ENCODE measurements at regions not wholly inside any gene's neighbourhood (a gene's known extent, or its start where the extent isn't known, plus 50 kb on each side); places are given as distances from the start of the nearest gene placed in this dataset.

- DNase-seq (ENCODE audit: extremely low spot score, unreplicated experiment): no peak
- peaks cover 15% of the 10 kb centered on the region for H3K27me3 Mint-ChIP-seq (ENCODE audit: unreplicated experiment)
- no peaks in the 10 kb centered on the region for H3K4me1 Mint-ChIP-seq (ENCODE audit: unreplicated experiment)
- H3K4me3 Mint-ChIP-seq (ENCODE audit: unreplicated experiment): no peak overlapping the region
- H3K27ac Mint-ChIP-seq (ENCODE audit: unreplicated experiment): no peak overlapping the region
- H3K36me3 Mint-ChIP-seq (ENCODE audit: unreplicated experiment): no peaks in the 10 kb centered on the region
- TF ChIP-seq CTCF (IDR thresholded peaks at IDR 0.05): no peak
- H3K9me3 Mint-ChIP-seq (ENCODE audit: unreplicated experiment): no peaks in the 10 kb centered on the region
Measured at GRCh38 chr2:198775737-198776136, 682.0 kb downstream of the SATB2 start.

DNA sequence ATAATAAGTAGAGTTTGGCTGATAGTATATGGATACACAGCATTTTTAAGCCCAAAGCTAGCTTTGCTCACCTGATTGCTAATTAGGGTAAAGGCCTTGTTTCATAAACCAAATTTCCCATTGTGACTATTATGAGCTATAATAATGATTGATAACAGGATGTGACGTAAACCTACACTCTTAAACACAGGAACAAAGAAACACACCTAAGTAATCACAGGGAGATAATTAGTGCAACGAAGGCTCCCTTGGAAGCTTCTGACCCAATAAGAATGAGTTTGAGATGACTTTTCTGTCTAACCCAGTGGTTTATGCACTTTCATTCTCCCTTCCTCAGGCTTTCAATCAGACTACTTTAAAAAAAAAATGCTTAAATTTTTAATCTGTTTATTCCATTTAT, 683.2 kb downstream of the SATB2 start:
- H3K9me3 Mint-ChIP-seq (ENCODE audit: unreplicated experiment): no peaks in the 10 kb centered on the region
- peaks cover 16% of the 10 kb centered on the region for H3K27me3 Mint-ChIP-seq (ENCODE audit: unreplicated experiment)
- H3K4me1 Mint-ChIP-seq (ENCODE audit: unreplicated experiment): no peaks in the 10 kb centered on the region
- DNase-seq (ENCODE audit: extremely low spot score, unreplicated experiment): no peak
- H3K36me3 Mint-ChIP-seq (ENCODE audit: unreplicated experiment): no peaks in the 10 kb centered on the region
- H3K27ac Mint-ChIP-seq (ENCODE audit: unreplicated experiment): no peak overlapping the region
- no peak for TF ChIP-seq CTCF (IDR thresholded peaks at IDR 0.05)
- H3K4me3 Mint-ChIP-seq (ENCODE audit: unreplicated experiment): no peak overlapping the region

- Mint-ChIP-seq H3K36me3 (ENCODE audit: unreplicated experiment) (no peaks in the 10 kb centered on the region), H3K4me1 (ENCODE audit: unreplicated experiment) (peaks cover 5% of the 10 kb centered on the region)
- DNase-seq (ENCODE audit: extremely low spot score, unreplicated experiment): no peak
Measured at GRCh38 chr2:198767694-198768093, 690.0 kb downstream of the SATB2 start.

DNA sequence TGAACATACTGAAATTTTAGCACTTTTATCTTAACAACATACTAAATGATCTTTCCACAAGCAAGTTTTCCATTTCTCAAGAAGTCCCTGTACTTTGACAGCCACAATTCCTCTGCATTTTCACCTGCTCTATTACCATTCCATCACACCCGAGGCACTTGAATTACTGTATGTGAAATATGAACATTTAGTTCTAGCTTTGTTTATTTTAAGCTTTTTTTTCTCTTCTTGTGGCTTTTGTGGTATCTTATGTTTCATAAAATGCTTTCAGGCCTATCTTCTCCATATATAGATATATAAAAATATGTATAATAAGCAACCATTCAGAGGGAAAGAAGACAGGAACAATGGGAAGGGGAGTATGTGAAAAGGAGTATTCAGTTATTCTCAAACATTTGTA, 693.9 kb downstream of the SATB2 start:
- DNase-seq (ENCODE audit: extremely low spot score, unreplicated experiment): no peak

More at GRCh38 chr2:198767694-198768093, 690.0 kb downstream of the SATB2 start:
- peaks cover 19% of the 10 kb centered on the region for H3K27me3 Mint-ChIP-seq (ENCODE audit: unreplicated experiment)
- no peak overlapping the region for H3K4me3 Mint-ChIP-seq (ENCODE audit: unreplicated experiment)
- H3K9me3 Mint-ChIP-seq (ENCODE audit: unreplicated experiment): no peaks in the 10 kb centered on the region
- TF ChIP-seq CTCF (IDR thresholded peaks at IDR 0.05): no peak
- no peak overlapping the region for H3K27ac Mint-ChIP-seq (ENCODE audit: unreplicated experiment)

GRCh38 chr2:198762441-198762840, 695.3 kb downstream of the SATB2 start:
- H3K9me3 Mint-ChIP-seq (ENCODE audit: unreplicated experiment): no peaks in the 10 kb centered on the region
- DNase-seq (ENCODE audit: extremely low spot score, unreplicated experiment): no peak
- no peak overlapping the region for H3K4me3 Mint-ChIP-seq (ENCODE audit: unreplicated experiment)
- no peak for TF ChIP-seq CTCF (IDR thresholded peaks at IDR 0.05)
- H3K4me1 Mint-ChIP-seq (ENCODE audit: unreplicated experiment): peaks cover 5% of the 10 kb centered on the region
- H3K27me3 Mint-ChIP-seq (ENCODE audit: unreplicated experiment): peaks cover 2% of the 10 kb centered on the region
- no peak overlapping the region for H3K27ac Mint-ChIP-seq (ENCODE audit: unreplicated experiment)
- H3K36me3 Mint-ChIP-seq (ENCODE audit: unreplicated experiment): no peaks in the 10 kb centered on the region

More for the DNA sequence above, 693.9 kb downstream of the SATB2 start:
- Mint-ChIP-seq H3K36me3 (ENCODE audit: unreplicated experiment) (no peaks in the 10 kb centered on the region), H3K4me1 (ENCODE audit: unreplicated experiment) (peaks cover 5% of the 10 kb centered on the region), H3K27ac (ENCODE audit: unreplicated experiment) (no peak overlapping the region), H3K27me3 (ENCODE audit: unreplicated experiment) (peaks cover 2% of the 10 kb centered on the region), H3K4me3 (ENCODE audit: unreplicated experiment) (no peak overlapping the region), H3K9me3 (ENCODE audit: unreplicated experiment) (no peaks in the 10 kb centered on the region)
- no peak for TF ChIP-seq CTCF (IDR thresholded peaks at IDR 0.05)

All from osteocyte (in vitro differentiated cells).